Effector memory CD8-positive, alpha-beta T cell (primary cell): ENCODE measurements at regions not wholly inside any gene's neighbourhood (a gene's known extent, or its start where the extent isn't known, plus 50 kb on each side); places are given as distances from the start of the nearest gene placed in this dataset.

Experiments used
- ATAC-seq: fragments of 150-1000 bp; cut with Tn5 transposase; replicated peaks from 2 replicates; pipeline ENCODE4 v1.10.0; 2021; ENCODE audit warnings: mild to moderate bottlenecking, moderate library complexity
- DNase-seq, 3 experiments: peaks; one replicate each; pipeline ENCODE4 v3.0.0; 2021
- H3K27ac Mint-ChIP-seq, 2 donors: one replicate each; pipeline ENCODE4 v1.8.0; 2022; ENCODE audit warnings: mild to moderate bottlenecking in 2 of 2, mixed read lengths in 2 of 2, moderate library complexity in 2 of 2
- H3K27me3 Mint-ChIP-seq, 2 donors: one replicate each; pipeline ENCODE4 v1.8.0; 2022; ENCODE audit warnings: mixed read lengths in 2 of 2
- H3K36me3 Mint-ChIP-seq: one replicate; pipeline ENCODE4 v1.8.0; 2022; ENCODE audit warnings: mild to moderate bottlenecking, moderate library complexity, mixed read lengths; ENCODE audit not compliant: insufficient read depth
- H3K4me1 Mint-ChIP-seq, 2 donors: one replicate each; pipeline ENCODE4 v1.8.0; 2022; ENCODE audit warnings: low read depth in 2 of 2, mixed read lengths in 2 of 2
- H3K4me3 Mint-ChIP-seq, 2 donors: one replicate each; pipeline ENCODE4 v1.8.0; 2022; ENCODE audit warnings: mild to moderate bottlenecking in 2 of 2, mixed read lengths in 2 of 2, moderate library complexity in 2 of 2
- H3K9me3 Mint-ChIP-seq, 2 donors: one replicate each; pipeline ENCODE4 v1.8.0; 2022; ENCODE audit warnings: mixed read lengths in 2 of 2

DNA sequence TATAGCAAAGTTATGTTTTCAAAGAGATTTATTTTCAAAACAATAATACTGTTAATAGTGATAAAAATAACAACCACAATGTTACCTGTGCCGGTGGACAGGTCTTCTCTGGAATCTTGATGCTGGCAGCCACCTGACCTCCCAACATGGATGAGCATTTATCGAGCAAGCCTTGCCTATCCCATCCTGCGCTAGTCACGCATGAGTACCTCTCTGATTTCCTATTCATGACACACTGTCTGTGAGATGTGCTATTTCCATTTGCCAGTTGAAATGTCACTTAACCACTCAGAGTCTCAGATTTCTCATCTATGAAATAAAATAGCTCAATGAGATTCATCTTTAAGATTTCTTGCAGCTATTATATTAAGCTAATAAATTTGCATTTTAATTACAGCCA lies 341.2 kb upstream of the VWC2 start:
- DNase-seq (no peak), ATAC-seq (no peak)
- H3K27ac Mint-ChIP-seq = no peak overlapping the region
- H3K9me3 Mint-ChIP-seq = peaks cover 5 to 8% of the 10 kb centered on the region in 2 donors
- no peak overlapping the region for H3K4me3 Mint-ChIP-seq
- peaks cover 3% of the 10 kb centered on the region for H3K36me3 Mint-ChIP-seq
- no peaks in the 10 kb centered on the region for H3K4me1 Mint-ChIP-seq
- H3K27me3 Mint-ChIP-seq = no peaks in the 10 kb centered on the region

- ATAC-seq (no peak), DNase-seq (no peak)
- H3K9me3 Mint-ChIP-seq = peaks cover 5 to 8% of the 10 kb centered on the region in 2 donors
- no peaks in the 10 kb centered on the region for H3K4me1 Mint-ChIP-seq
- no peak overlapping the region for H3K4me3 Mint-ChIP-seq
- no peaks in the 10 kb centered on the region for H3K27me3 Mint-ChIP-seq
- H3K27ac Mint-ChIP-seq = no peak overlapping the region
- H3K36me3 Mint-ChIP-seq = peaks cover 3% of the 10 kb centered on the region
Observed at GRCh38 chr7:49433794-49434193, 339.6 kb upstream of the VWC2 start.

DNA sequence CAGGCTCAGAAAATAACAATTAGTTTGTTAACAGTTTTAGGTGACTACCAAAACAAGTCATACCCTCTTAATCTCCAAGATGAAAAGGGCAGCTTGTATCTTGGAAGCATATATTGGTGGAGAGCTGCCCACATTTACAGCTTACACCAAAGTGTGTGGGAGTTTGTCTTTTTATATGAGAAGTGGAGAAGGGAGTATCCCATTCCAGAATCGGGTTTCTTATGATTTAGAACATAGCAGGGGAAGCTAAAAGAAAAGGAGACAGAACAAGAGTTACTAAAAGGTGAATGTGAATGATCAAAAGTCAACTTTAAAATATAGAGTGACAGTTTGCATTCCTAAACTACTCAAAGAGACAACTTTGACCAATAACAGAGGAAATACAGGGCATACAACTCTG lies 338.6 kb upstream of the VWC2 start:
- no peaks in the 10 kb centered on the region for H3K36me3 Mint-ChIP-seq
- no peak overlapping the region for H3K27ac Mint-ChIP-seq
- peaks cover 4 to 8% of the 10 kb centered on the region in 2 donors for H3K9me3 Mint-ChIP-seq
- DNase-seq (no peak), ATAC-seq (no peak)
- no peak overlapping the region for H3K4me3 Mint-ChIP-seq
- no peaks in the 10 kb centered on the region for H3K27me3 Mint-ChIP-seq
- no peaks in the 10 kb centered on the region for H3K4me1 Mint-ChIP-seq

DNA sequence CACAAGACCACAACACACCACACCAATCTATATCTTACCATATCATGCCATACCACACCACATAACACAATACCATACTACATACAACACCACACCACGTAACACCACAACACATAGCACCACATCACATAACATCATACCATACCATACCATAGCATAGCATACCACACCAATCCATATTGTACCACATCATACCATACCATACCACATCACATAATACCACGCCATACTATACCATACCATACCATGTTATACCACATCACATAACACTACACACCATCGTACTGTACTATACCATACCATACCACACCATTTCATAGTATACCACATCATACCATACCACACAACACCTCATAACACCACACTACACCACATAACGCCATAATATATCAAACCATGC lies 335.2 kb upstream of the VWC2 start:
- no peaks in the 10 kb centered on the region for H3K36me3 Mint-ChIP-seq
- no peak for DNase-seq
- peaks cover 0 to 7% of the 10 kb centered on the region in 2 donors for H3K9me3 Mint-ChIP-seq
- H3K4me3 Mint-ChIP-seq = no peak overlapping the region
- ATAC-seq = no peak
- no peaks in the 10 kb centered on the region for H3K27me3 Mint-ChIP-seq
- H3K27ac Mint-ChIP-seq = no peak overlapping the region
- H3K4me1 Mint-ChIP-seq = no peaks in the 10 kb centered on the region

GRCh38 chr7:49443515-49443914 lies 329.9 kb upstream of the VWC2 start:
- Mint-ChIP-seq H3K27ac (no peak overlapping the region), H3K27me3 (no peaks in the 10 kb centered on the region), H3K4me3 (no peak overlapping the region), H3K36me3 (no peaks in the 10 kb centered on the region), H3K4me1 (no peaks in the 10 kb centered on the region), H3K9me3 (peaks cover 6 to 7% of the 10 kb centered on the region in 2 donors)
- no peak for ATAC-seq
- no peak for DNase-seq

DNA sequence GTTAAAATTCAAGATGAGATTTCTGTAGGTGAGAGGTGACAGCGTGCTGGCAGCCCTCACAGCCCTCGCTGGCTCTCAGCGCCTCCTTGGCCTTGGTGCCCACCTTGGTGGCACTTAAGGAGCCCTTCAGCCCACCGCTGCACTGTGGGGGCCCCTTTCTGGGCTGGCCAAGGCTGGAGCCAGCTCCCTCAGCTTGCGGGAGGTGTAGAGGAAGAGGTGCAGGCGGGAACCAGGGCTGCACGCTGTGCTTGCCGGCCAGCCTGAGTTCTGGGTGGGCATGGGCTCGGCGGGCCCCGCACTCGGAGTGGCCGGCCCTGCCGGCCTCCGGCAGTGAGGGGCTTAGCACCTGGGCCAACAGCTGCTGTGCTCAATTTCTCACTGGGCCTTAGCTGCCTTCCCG lies 320.0 kb upstream of the VWC2 start:
- DNase-seq (no peak), ATAC-seq (no peak)
- Mint-ChIP-seq H3K4me1 (no peaks in the 10 kb centered on the region), H3K4me3 (no peak overlapping the region), H3K36me3 (no peaks in the 10 kb centered on the region), H3K9me3 (peaks cover 1 to 5% of the 10 kb centered on the region in 2 donors), H3K27ac (no peak overlapping the region), H3K27me3 (no peaks in the 10 kb centered on the region)

DNA sequence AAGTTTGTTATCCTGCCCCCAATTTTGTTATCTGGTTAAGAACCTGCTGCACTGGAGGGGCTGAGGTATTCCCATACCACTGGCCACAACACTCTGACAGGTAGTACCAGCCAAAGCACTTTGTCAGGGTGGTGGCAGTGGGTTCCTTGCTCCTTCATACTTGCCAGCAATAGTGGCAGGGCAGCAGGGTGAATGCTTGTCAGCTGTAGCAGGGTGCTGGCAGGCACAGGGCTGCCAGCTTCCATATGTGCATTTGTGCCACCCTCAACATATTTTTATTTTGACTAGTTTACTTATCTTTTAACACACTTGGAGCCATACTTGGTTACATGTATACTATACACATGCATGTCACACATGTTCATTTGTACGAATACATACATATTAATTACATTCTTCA lies 294.0 kb upstream of the VWC2 start:
- H3K27ac Mint-ChIP-seq = no peak overlapping the region
- ATAC-seq (no peak), DNase-seq (no peak)
- peaks cover 12 to 13% of the 10 kb centered on the region in 2 donors for H3K9me3 Mint-ChIP-seq
- no peaks in the 10 kb centered on the region for H3K36me3 Mint-ChIP-seq
- H3K4me3 Mint-ChIP-seq = no peak overlapping the region
- H3K27me3 Mint-ChIP-seq = no peaks in the 10 kb centered on the region
- H3K4me1 Mint-ChIP-seq = no peaks in the 10 kb centered on the region

GRCh38 chr7:49479936-49480544 lies 293.4 kb upstream of the VWC2 start:
- Mint-ChIP-seq H3K27me3 (no peaks in the 10 kb centered on the region), H3K9me3 (peaks cover 11 to 12% of the 10 kb centered on the region in 2 donors), H3K36me3 (no peaks in the 10 kb centered on the region), H3K4me1 (no peaks in the 10 kb centered on the region), H3K4me3 (no peak overlapping the region), H3K27ac (no peak overlapping the region)
- ATAC-seq (no peak), DNase-seq (no peak)

GRCh38 chr7:49481075-49481474 lies 292.4 kb upstream of the VWC2 start:
- no peaks in the 10 kb centered on the region for H3K27me3 Mint-ChIP-seq
- DNase-seq (no peak), ATAC-seq (no peak)

GRCh38 chr7:49483142-49483541 lies 290.3 kb upstream of the VWC2 start:
- Mint-ChIP-seq H3K27me3 (no peaks in the 10 kb centered on the region), H3K36me3 (no peaks in the 10 kb centered on the region), H3K9me3 (peaks cover 0 to 6% of the 10 kb centered on the region in 2 donors), H3K27ac (no peak overlapping the region), H3K4me3 (no peak overlapping the region), H3K4me1 (no peaks in the 10 kb centered on the region)
- DNase-seq (no peak), ATAC-seq (no peak)

More at GRCh38 chr7:49481075-49481474, 292.4 kb upstream of the VWC2 start:
- Mint-ChIP-seq H3K9me3 (peaks cover 7 to 11% of the 10 kb centered on the region in 2 donors), H3K4me1 (no peaks in the 10 kb centered on the region), H3K36me3 (no peaks in the 10 kb centered on the region), H3K27ac (no peak overlapping the region), H3K4me3 (no peak overlapping the region)

- Mint-ChIP-seq H3K4me3 (no peak overlapping the region), H3K9me3 (peaks cover 0 to 6% of the 10 kb centered on the region in 2 donors)
- no peak for DNase-seq
Observed at GRCh38 chr7:49486974-49487829, 286.2 kb upstream of the VWC2 start.

GRCh38 chr7:49487830-49488140 lies 285.7 kb upstream of the VWC2 start:
- Mint-ChIP-seq H3K9me3 (peaks cover 0 to 6% of the 10 kb centered on the region in 2 donors), H3K36me3 (no peaks in the 10 kb centered on the region), H3K4me3 (no peak overlapping the region), H3K27me3 (no peaks in the 10 kb centered on the region), H3K27ac (no peak overlapping the region), H3K4me1 (no peaks in the 10 kb centered on the region)
- DNase-seq = no peak
- no peak for ATAC-seq

More at GRCh38 chr7:49486974-49487829, 286.2 kb upstream of the VWC2 start:
- Mint-ChIP-seq H3K4me1 (no peaks in the 10 kb centered on the region), H3K27ac (no peak overlapping the region), H3K36me3 (no peaks in the 10 kb centered on the region), H3K27me3 (no peaks in the 10 kb centered on the region)
- no peak for ATAC-seq

DNA sequence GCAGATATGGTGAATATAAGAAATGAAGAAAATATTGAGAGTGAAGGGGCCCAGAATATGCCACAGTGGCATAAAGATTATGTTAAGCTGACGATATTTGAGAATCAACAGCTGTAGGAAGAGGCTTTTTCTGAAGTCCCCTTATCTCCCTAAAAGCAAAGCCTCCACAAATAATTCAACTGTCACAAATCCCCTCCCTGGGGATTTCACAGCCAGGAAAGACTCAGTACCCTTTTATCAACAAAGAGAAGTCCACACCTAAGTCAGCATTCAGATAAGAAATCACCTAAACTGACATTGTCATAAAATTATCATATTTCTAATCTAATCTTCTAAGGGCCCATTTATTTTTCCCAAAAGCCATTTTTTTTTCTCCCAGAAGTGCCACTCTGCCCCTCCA lies 284.9 kb upstream of the VWC2 start:
- H3K36me3 Mint-ChIP-seq = no peaks in the 10 kb centered on the region
- no peak overlapping the region for H3K4me3 Mint-ChIP-seq
- peaks cover 0 to 4% of the 10 kb centered on the region in 2 donors for H3K9me3 Mint-ChIP-seq
- ATAC-seq = no peak
- no peak for DNase-seq
- no peaks in the 10 kb centered on the region for H3K27me3 Mint-ChIP-seq
- no peak overlapping the region for H3K27ac Mint-ChIP-seq
- no peaks in the 10 kb centered on the region for H3K4me1 Mint-ChIP-seq

DNA sequence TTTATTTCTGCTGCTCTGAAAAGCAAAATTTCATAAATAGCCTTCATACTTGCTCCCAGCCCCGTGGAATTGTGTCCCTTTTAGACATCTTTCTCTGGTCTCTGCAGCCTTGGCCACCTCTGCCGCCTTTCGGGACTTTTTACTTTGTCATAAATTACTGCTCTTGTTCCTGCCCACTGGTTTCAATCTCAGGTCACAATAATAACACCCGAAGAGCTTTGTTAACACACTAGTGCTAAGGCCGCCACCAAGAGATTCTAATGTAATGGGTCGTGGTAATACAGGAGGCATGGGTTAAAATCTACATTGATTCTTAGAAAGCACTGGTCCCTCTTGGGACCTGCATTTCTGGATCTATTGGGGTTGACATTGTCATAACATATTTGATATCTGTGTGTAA lies 276.0 kb upstream of the VWC2 start:
- Mint-ChIP-seq H3K27me3 (no peaks in the 10 kb centered on the region), H3K27ac (no peak overlapping the region), H3K4me3 (no peak overlapping the region), H3K36me3 (no peaks in the 10 kb centered on the region), H3K4me1 (no peaks in the 10 kb centered on the region), H3K9me3 (peaks cover 0 to 11% of the 10 kb centered on the region in 2 donors)
- no peak for DNase-seq
- ATAC-seq = no peak
